ENCODE measurements at regions not wholly inside any gene's neighbourhood (a gene's known extent, or its start where the extent isn't known, plus 50 kb on each side); places are given as distances from the start of the nearest gene placed in this dataset.

- Histone ChIP-seq H3K27me3 (ENCODE audit: control insufficient read depth in 2 of 2, insufficient read depth in 2 of 2, low read length in 2 of 2) (no peaks in the 10 kb centered on the region), H3K9ac (ENCODE audit: insufficient read depth, low read length, poor library complexity, severe bottlenecking) (no peak overlapping the region), H3K4me1 (ENCODE audit: control insufficient read depth in 1 of 2, insufficient read depth in 2 of 2, low read length in 2 of 2) (no peaks in the 10 kb centered on the region), H3K27ac (ENCODE audit: low read depth in 1 of 2, low read length in 2 of 2) (no peak overlapping the region), H2AFZ (ENCODE audit: insufficient read depth, low read depth, low read length, poor library complexity, severe bottlenecking) (no peak overlapping the region), H3K4me2 (replicated peaks; ENCODE audit: extremely low read depth, low read length, poor library complexity, severe bottlenecking) (no peak overlapping the region), H3K36me3 (replicated peaks in 1 of 2; ENCODE audit: control insufficient read depth in 1 of 2, insufficient read depth in 2 of 2, low read length in 2 of 2) (no peaks in the 10 kb centered on the region), H3K79me2 (ENCODE audit: insufficient read depth, low read length) (no peaks in the 10 kb centered on the region), H3K9me3 (replicated peaks in 1 of 2; ENCODE audit: control insufficient read depth in 1 of 2, insufficient read depth in 1 of 2, low read length in 2 of 2) (no peaks in the 10 kb centered on the region), H4K20me1 (ENCODE audit: insufficient read depth, low read length) (no peaks in the 10 kb centered on the region), H3K4me3 (replicated peaks in 1 of 3; ENCODE audit: low read depth in 2 of 3, low read length in 3 of 3) (no peak overlapping the region)
- Mint-ChIP-seq H3K36me3 (no peaks in the 10 kb centered on the region), H3K27ac (no peak overlapping the region), H3K4me1 (peaks cover 5% of the 10 kb centered on the region), H3K9me3 (no peaks in the 10 kb centered on the region), H3K27me3 (ENCODE audit: low read depth in 3 of 3) (peaks cover 0 to 6% (median 5%) of the 10 kb centered on the region in 3 donors), H3K4me3 (no peak overlapping the region)
- intact Hi-C loops (cut with micrococcal nuclease) = no loop called here
- DNase-seq = no peak
- TF ChIP-seq, protein P1, sequence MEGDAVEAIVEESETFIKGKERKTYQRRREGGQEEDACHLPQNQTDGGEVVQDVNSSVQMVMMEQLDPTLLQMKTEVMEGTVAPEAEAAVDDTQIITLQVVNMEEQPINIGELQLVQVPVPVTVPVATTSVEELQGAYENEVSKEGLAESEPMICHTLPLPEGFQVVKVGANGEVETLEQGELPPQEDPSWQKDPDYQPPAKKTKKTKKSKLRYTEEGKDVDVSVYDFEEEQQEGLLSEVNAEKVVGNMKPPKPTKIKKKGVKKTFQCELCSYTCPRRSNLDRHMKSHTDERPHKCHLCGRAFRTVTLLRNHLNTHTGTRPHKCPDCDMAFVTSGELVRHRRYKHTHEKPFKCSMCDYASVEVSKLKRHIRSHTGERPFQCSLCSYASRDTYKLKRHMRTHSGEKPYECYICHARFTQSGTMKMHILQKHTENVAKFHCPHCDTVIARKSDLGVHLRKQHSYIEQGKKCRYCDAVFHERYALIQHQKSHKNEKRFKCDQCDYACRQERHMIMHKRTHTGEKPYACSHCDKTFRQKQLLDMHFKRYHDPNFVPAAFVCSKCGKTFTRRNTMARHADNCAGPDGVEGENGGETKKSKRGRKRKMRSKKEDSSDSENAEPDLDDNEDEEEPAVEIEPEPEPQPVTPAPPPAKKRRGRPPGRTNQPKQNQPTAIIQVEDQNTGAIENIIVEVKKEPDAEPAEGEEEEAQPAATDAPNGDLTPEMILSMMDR (IDR thresholded peaks at IDR 0.05) = no peak
- 80% methylated on average over 1 of the region's 3 CpGs for WGBS (ENCODE audit: insufficient coverage)
Measured at GRCh38 chrX:43505769-43506168, 150.3 kb upstream of the MAOA start.

DNA sequence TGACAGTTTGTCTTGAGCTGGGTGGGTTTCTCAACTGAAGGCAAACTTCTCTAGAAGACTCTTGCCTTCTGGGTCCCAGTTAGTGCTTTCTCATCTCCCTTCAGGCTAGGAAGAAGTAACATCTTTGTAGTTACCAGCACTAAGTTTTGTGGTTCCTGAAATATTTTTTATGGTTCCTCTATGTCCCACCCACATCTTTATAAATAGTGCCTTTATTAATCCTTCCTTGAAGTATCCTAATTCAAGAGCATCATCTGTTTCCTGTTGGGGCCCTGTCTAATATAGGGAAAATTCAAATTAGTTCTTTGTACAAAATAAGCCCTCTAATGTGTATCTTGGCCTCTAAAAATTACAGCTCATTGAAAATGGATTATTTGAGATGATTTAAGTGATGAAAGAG lies 147.4 kb upstream of the MAOA start:
- Histone ChIP-seq H3K27me3 (ENCODE audit: control insufficient read depth in 2 of 2, insufficient read depth in 2 of 2, low read length in 2 of 2) (no peaks in the 10 kb centered on the region), H3K4me3 (replicated peaks in 1 of 3; ENCODE audit: low read depth in 2 of 3, low read length in 3 of 3) (no peak overlapping the region), H4K20me1 (ENCODE audit: insufficient read depth, low read length) (no peaks in the 10 kb centered on the region), H3K27ac (ENCODE audit: low read depth in 1 of 2, low read length in 2 of 2) (no peak overlapping the region), H3K4me2 (replicated peaks; ENCODE audit: extremely low read depth, low read length, poor library complexity, severe bottlenecking) (no peak overlapping the region), H2AFZ (ENCODE audit: insufficient read depth, low read depth, low read length, poor library complexity, severe bottlenecking) (no peak overlapping the region), H3K9me3 (replicated peaks in 1 of 2; ENCODE audit: control insufficient read depth in 1 of 2, insufficient read depth in 1 of 2, low read length in 2 of 2) (no peaks in the 10 kb centered on the region), H3K36me3 (replicated peaks in 1 of 2; ENCODE audit: control insufficient read depth in 1 of 2, insufficient read depth in 2 of 2, low read length in 2 of 2) (no peaks in the 10 kb centered on the region), H3K9ac (ENCODE audit: insufficient read depth, low read length, poor library complexity, severe bottlenecking) (no peak overlapping the region), H3K4me1 (ENCODE audit: control insufficient read depth in 1 of 2, insufficient read depth in 2 of 2, low read length in 2 of 2) (no peaks in the 10 kb centered on the region), H3K79me2 (ENCODE audit: insufficient read depth, low read length) (no peaks in the 10 kb centered on the region)
- H3K9me3 Mint-ChIP-seq = peaks cover 0 to 1% (median 0%) of the 10 kb centered on the region in 7 donors
- no peak for DNase-seq
- no peaks in the 10 kb centered on the region for H3K36me3 Mint-ChIP-seq
- H3K27me3 Mint-ChIP-seq (ENCODE audit: low read depth in 3 of 3) = peaks cover 0 to 6% (median 5%) of the 10 kb centered on the region in 3 donors
- no peaks in the 10 kb centered on the region for H3K4me1 Mint-ChIP-seq
- H3K4me3 Mint-ChIP-seq = no peak overlapping the region
- no peak overlapping the region for H3K27ac Mint-ChIP-seq
- intact Hi-C loops (cut with micrococcal nuclease) = no loop called here
- TF ChIP-seq, protein P1 (IDR thresholded peaks at IDR 0.05) = no peak
